22Rv1 (cell line): ENCODE measurements at regions not wholly inside any gene's neighbourhood (a gene's known extent, or its start where the extent isn't known, plus 50 kb on each side); places are given as distances from the start of the nearest gene placed in this dataset.

Source experiments
- CTCF ChIP-seq: fragments of 450-650 bp; IDR thresholded peaks from 2 replicates; pipeline ENCODE4 v1.5.1; 2017; ENCODE audit warnings: mild to moderate bottlenecking
- ZFX ChIP-seq: fragments of 450-650 bp; IDR thresholded peaks from 2 replicates; pipeline ENCODE4 v1.6.1; 2017; ENCODE audit warnings: antibody characterized with exemption, borderline replicate concordance

GRCh38 chr2:38174646-38175423 is 98.9 kb upstream of the CYP1B1 start:
- TF ChIP-seq CTCF (no peak), ZFX (no peak)
